CD4-positive, alpha-beta T cell (primary cell): ENCODE measurements at regions not wholly inside any gene's neighbourhood (a gene's known extent, or its start where the extent isn't known, plus 50 kb on each side); places are given as distances from the start of the nearest gene placed in this dataset.

Experiments
- ATAC-seq: fragments of 200-7000 bp; cut with Tn5 transposase; one replicate; pipeline ENCODE4 v1.10.0; 2022; ENCODE audit warnings: mild to moderate bottlenecking; ENCODE audit not compliant: poor library complexity
- CTCF ChIA-PET: fragments of 350-600 bp; sonication (Branson Sonifier 250); formaldehyde crosslinking; loops from one replicate; lab custom pipeline; 2021; ENCODE audit warnings: antibody characterized with exemption, inconsistent platforms; lab: Charles Lee
- POLR2A ChIA-PET: fragments of 350-600 bp; sonication (Branson Sonifier 250); formaldehyde crosslinking; loops from one replicate; lab custom pipeline; 2021; ENCODE audit warnings: antibody characterized with exemption, inconsistent platforms; lab: Charles Lee
- DNase-seq, 14 experiments: peaks; one replicate each; pipeline ENCODE4 v3.0.0-alpha.2; 2013 to 2020; ENCODE audit warnings: mixed read lengths in 2 of 14
- H3K27ac ChIP-seq, 2 donors: one replicate each; pipeline versions ENCODE4 v1.5.1 to v1.7.0; 2013; ENCODE audit warnings: low read length in 2 of 2, low read depth in 1 of 2, mild to moderate bottlenecking in 1 of 2
- H3K27me3 ChIP-seq, 2 experiments: 1 replicate in 1 of 2; 2 replicates in 1 of 2; pipeline versions ENCODE4 v1.6.1 to v1.7.0; 2013; ENCODE audit warnings: low read length in 2 of 2, control low read depth in 1 of 2, mild to moderate bottlenecking in 1 of 2, moderate library complexity in 1 of 2; ENCODE audit not compliant: insufficient read depth in 2 of 2, control insufficient read depth in 1 of 2
- H3K36me3 ChIP-seq: one replicate; pipeline ENCODE4 v1.6.1; 2013; ENCODE audit warnings: low read length, control low read depth; ENCODE audit not compliant: insufficient read depth
- H3K4me1 ChIP-seq: one replicate; pipeline ENCODE4 v1.6.1; 2013; ENCODE audit warnings: low read length, control low read depth; ENCODE audit not compliant: insufficient read depth
- H3K4me3 ChIP-seq: one replicate; pipeline ENCODE4 v1.5.1; 2013; ENCODE audit warnings: mild to moderate bottlenecking, low read length, moderate library complexity
- H3K9me3 ChIP-seq, 2 experiments: 1 replicate in 1 of 2; 2 replicates in 1 of 2; pipeline versions ENCODE4 v1.6.1 to v1.7.0; 2013; ENCODE audit warnings: low read length in 2 of 2, mild to moderate bottlenecking in 2 of 2, control low read depth in 1 of 2, moderate library complexity in 1 of 2; ENCODE audit not compliant: control insufficient read depth in 1 of 2, insufficient read depth in 1 of 2
- H3K27ac Mint-ChIP-seq: one replicate; pipeline ENCODE4 v1.8.0; 2020; ENCODE audit warnings: mixed read lengths
- H3K27me3 Mint-ChIP-seq: one replicate; pipeline ENCODE4 v1.8.0; 2021; ENCODE audit warnings: mixed read lengths
- H3K36me3 Mint-ChIP-seq: one replicate; pipeline ENCODE4 v1.8.0; 2021; ENCODE audit warnings: low read depth, mixed read lengths
- H3K4me1 Mint-ChIP-seq: one replicate; pipeline ENCODE4 v1.8.0; 2021; ENCODE audit warnings: low read depth, mixed read lengths
- H3K4me3 Mint-ChIP-seq: one replicate; pipeline ENCODE4 v1.8.0; 2020; ENCODE audit warnings: mild to moderate bottlenecking, mixed read lengths
- H3K9me3 Mint-ChIP-seq: one replicate; pipeline ENCODE4 v1.8.0; 2020; ENCODE audit warnings: mixed read lengths
- intact Hi-C, 2 experiments: fragments of 100-400 bp; cut with DNase I in 1 of 2; cut with micrococcal nuclease in 1 of 2; formaldehyde crosslinking; loops; one replicate each; pipeline versions ENCODE4 v1.15.1 to v1.9.0; 2023 to 2025; cut with DNase I, micrococcal nuclease
- TF ChIP-seq, protein P1 (sequence below): fragments of 200-600 bp; IDR thresholded peaks from one replicate; pipeline ENCODE4 v1.8.0; 2022; ENCODE audit warnings: antibody characterized with exemption, mild to moderate bottlenecking

DNA sequence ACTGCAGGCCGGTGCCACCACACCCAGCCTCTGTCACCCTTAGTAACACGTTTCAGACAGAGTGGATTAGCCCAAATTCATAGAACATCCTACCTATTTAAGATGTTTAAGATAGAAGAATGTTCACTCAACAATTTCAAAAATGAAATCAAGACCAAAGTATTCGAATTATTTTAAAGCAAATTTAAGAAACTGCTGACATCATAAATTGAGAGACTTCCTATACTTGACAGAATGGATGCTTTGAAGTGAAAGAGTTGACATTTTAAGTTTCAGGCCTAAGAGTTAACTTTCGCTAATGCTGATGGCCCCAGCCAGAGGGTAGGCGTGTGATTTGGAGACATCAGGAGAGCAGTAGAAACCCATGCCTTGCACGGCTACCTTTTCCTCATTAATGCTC, 271.9 kb downstream of the SS18 start:
- no peaks in the 10 kb centered on the region for H3K4me1 ChIP-seq
- H3K27ac ChIP-seq: no peak overlapping the region
- H3K27ac Mint-ChIP-seq: no peak overlapping the region
- H3K27me3 ChIP-seq: peaks cover 2 to 6% of the 10 kb centered on the region in 2 experiments
- TF ChIP-seq, protein P1, sequence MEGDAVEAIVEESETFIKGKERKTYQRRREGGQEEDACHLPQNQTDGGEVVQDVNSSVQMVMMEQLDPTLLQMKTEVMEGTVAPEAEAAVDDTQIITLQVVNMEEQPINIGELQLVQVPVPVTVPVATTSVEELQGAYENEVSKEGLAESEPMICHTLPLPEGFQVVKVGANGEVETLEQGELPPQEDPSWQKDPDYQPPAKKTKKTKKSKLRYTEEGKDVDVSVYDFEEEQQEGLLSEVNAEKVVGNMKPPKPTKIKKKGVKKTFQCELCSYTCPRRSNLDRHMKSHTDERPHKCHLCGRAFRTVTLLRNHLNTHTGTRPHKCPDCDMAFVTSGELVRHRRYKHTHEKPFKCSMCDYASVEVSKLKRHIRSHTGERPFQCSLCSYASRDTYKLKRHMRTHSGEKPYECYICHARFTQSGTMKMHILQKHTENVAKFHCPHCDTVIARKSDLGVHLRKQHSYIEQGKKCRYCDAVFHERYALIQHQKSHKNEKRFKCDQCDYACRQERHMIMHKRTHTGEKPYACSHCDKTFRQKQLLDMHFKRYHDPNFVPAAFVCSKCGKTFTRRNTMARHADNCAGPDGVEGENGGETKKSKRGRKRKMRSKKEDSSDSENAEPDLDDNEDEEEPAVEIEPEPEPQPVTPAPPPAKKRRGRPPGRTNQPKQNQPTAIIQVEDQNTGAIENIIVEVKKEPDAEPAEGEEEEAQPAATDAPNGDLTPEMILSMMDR: no peak
- no peak for ATAC-seq
- no peak overlapping the region for H3K4me3 Mint-ChIP-seq
- DNase-seq: no peak
- no peaks in the 10 kb centered on the region for H3K9me3 ChIP-seq
- POLR2A ChIA-PET: no interaction called here
- CTCF ChIA-PET: no interaction called here
- intact Hi-C loops: no loop called here
- H3K4me3 ChIP-seq: no peak overlapping the region
- H3K4me1 Mint-ChIP-seq: peaks cover 10% of the 10 kb centered on the region
- H3K36me3 Mint-ChIP-seq: no peaks in the 10 kb centered on the region
- H3K9me3 Mint-ChIP-seq: no peaks in the 10 kb centered on the region
- no peaks in the 10 kb centered on the region for H3K36me3 ChIP-seq
- peaks cover 6% of the 10 kb centered on the region for H3K27me3 Mint-ChIP-seq

DNA sequence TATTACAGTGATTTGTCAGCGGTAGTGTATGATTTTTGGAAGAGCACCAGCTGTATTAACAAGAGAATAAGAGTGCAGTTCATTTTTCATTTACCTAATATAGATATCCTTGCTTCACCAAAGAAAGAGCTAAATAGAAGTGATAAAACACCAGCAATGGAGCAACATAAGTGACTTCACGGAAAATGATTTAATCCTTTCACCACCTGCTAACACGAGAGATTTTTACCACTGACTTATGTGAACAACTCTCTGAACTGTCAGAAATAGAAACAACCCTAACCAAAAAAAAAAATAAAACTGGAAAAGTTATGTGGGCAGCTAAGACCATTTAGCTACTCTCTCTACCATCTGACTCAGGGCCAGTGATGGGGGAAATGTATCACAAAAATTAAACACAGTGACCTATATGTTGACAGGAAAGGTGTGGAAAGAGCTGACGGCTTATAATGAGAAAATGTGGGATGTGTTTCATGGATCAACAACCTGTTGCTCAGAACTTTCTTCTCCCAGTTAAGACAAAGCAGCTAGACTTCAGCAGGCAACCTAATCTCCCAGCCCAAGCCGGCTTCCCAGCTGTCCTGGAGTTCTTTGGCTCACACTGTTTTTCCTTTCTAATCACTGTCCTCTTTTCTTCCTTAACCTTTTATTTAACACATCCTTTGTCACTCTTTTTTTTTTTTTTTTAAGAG, 272.7 kb downstream of the SS18 start:
- intact Hi-C loops: no loop called here
- Histone ChIP-seq H3K27me3 (peaks cover 2 to 6% of the 10 kb centered on the region in 2 experiments), H3K9me3 (no peaks in the 10 kb centered on the region), H3K36me3 (no peaks in the 10 kb centered on the region), H3K4me3 (no peak overlapping the region), H3K4me1 (no peaks in the 10 kb centered on the region), H3K27ac (no peak overlapping the region)
- ChIA-PET CTCF (no interaction called here), POLR2A (no interaction called here)
- DNase-seq (no peak), ATAC-seq (no peak)
- peaks cover 6% of the 10 kb centered on the region for H3K27me3 Mint-ChIP-seq
- H3K9me3 Mint-ChIP-seq: no peaks in the 10 kb centered on the region
- no peak overlapping the region for H3K27ac Mint-ChIP-seq
- TF ChIP-seq, protein P1: no peak
- H3K36me3 Mint-ChIP-seq: no peaks in the 10 kb centered on the region
- peaks cover 10% of the 10 kb centered on the region for H3K4me1 Mint-ChIP-seq
- H3K4me3 Mint-ChIP-seq: no peak overlapping the region

DNA sequence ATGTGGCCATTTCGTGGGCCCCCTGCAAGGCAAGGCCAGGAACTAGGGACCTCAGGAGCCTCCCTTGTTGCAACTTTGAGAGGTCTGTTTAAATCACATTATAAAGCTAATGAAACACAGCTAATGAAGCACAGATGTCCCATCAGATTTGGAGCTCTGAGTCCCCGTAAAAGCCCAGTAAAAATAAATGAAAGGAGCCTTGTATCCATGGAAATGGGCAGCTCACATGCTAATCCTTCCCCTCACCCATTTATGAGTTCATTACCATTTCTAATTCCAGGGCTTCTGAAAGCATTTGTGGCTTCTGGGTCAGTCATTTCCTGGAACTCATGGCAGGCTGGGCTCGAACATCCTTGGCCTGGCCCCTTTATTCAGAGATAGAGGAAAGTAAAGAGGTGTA, 274.8 kb downstream of the SS18 start:
- TF ChIP-seq, protein P1: no peak

More for the DNA sequence above, 274.8 kb downstream of the SS18 start:
- H3K36me3 Mint-ChIP-seq: no peaks in the 10 kb centered on the region
- H3K27ac ChIP-seq: no peak overlapping the region
- ChIA-PET POLR2A (no interaction called here), CTCF (no interaction called here)
- no peak for DNase-seq
- no peak overlapping the region for H3K27ac Mint-ChIP-seq
- no peak overlapping the region for H3K4me3 Mint-ChIP-seq
- peaks cover 6% of the 10 kb centered on the region for H3K27me3 Mint-ChIP-seq
- no peaks in the 10 kb centered on the region for H3K9me3 ChIP-seq
- no peaks in the 10 kb centered on the region for H3K36me3 ChIP-seq
- intact Hi-C loops: no loop called here
- peaks cover 10% of the 10 kb centered on the region for H3K4me1 Mint-ChIP-seq
- peaks cover 2 to 6% of the 10 kb centered on the region in 2 experiments for H3K27me3 ChIP-seq
- H3K4me1 ChIP-seq: no peaks in the 10 kb centered on the region
- H3K4me3 ChIP-seq: no peak overlapping the region
- H3K9me3 Mint-ChIP-seq: no peaks in the 10 kb centered on the region
- ATAC-seq: no peak
